Esophagus squamous epithelium (tissue), 5 donors: ENCODE measurements at regions not wholly inside any gene's neighbourhood (a gene's known extent, or its start where the extent isn't known, plus 50 kb on each side); places are given as distances from the start of the nearest gene placed in this dataset.

Source experiments
- DNase-seq: peaks from one replicate; lab custom pipeline; 2025; lab: John Stamatoyannopoulos, UW
- H3K27ac ChIP-seq, 4 donors: fragments of 200-600 bp; sonication (generic); one replicate each; pipeline ENCODE4 v1.5.1; 2016 to 2019; ENCODE audit warnings: mild to moderate bottlenecking in 1 of 4
- H3K27me3 ChIP-seq, 4 donors: fragments of 200-600 bp; sonication (generic); 1 replicate in 3 of 4; 2 replicates in 1 of 4; pipeline versions ENCODE4 v1.5.1 to v1.6.0; 2017 to 2021; ENCODE audit warnings: antibody characterized with exemption in 1 of 4
- H3K36me3 ChIP-seq, 3 donors: fragments of 200-600 bp; sonication (generic); one replicate each; pipeline ENCODE4 v1.5.1; 2016 to 2019
- H3K4me1 ChIP-seq, 3 donors: fragments of 200-600 bp; sonication (generic); one replicate each; pipeline ENCODE4 v1.5.1; 2017 to 2019
- H3K4me3 ChIP-seq, 4 donors: fragments of 200-600 bp; sonication (generic); 1 replicate in 3 of 4; 2 replicates in 1 of 4; pipeline ENCODE4 v1.5.1; 2016 to 2019; ENCODE audit warnings: mild to moderate bottlenecking in 2 of 4, moderate library complexity in 1 of 4
- H3K9me3 ChIP-seq, 3 donors: fragments of 200-600 bp; sonication (generic); one replicate each; pipeline ENCODE4 v1.5.1; 2016 to 2019
- POLR2A ChIP-seq, 4 donors: fragments of 450-650 bp; IDR thresholded peaks; one replicate each; pipeline ENCODE4 v1.6.1; 2017; ENCODE audit warnings: antibody characterized with exemption in 4 of 4, mild to moderate bottlenecking in 4 of 4, moderate library complexity in 3 of 4
- WGBS, 2 donors: methylation state at CpG; one replicate each; pipeline ENCODE4 v1.1.5; 2018; 5-methylcytosine and 5-hydroxymethylcytosine counted together
- intact Hi-C: fragments of 100-400 bp; cut with DNase I; formaldehyde crosslinking; loops from one replicate; pipeline ENCODE4 v1.15.0; 2022
- TF ChIP-seq, protein P1 (sequence below), 6 experiments: fragments of 450-650 bp in 4 of 6; fragments of 200-600 bp in 2 of 6; sonication (generic) in 2 of 6; IDR thresholded peaks; one replicate each; pipeline ENCODE4 v1.5.1; 2016 to 2019; ENCODE audit warnings: antibody characterized with exemption in 6 of 6, mild to moderate bottlenecking in 4 of 6, moderate library complexity in 4 of 6
- donor health status: DM: yes; HTN: yes; CAD: no.

DNA sequence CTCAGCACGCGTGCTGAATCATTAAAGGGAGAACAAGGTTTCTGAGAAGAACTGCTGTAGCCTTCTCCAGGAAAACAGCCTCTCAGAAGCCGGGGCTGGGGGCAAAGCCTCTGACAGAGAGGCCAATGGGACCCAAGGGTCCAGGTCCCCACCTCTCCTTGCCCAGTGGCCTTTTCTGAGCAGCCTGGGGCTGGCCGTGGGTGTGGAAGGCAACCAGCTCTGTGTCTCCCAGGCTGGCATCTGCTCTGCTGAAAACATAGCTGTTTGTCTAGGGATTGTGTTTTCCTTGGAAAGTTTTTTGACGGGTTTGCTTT is 261.2 kb downstream of the NPHP4 start:
- H3K4me3 ChIP-seq, result no peak overlapping the region
- no peak for DNase-seq
- no peaks in the 10 kb centered on the region for H3K9me3 ChIP-seq
- H3K36me3 ChIP-seq, result no peaks in the 10 kb centered on the region
- H3K4me1 ChIP-seq, result no peaks in the 10 kb centered on the region
- no peak overlapping the region for H3K27ac ChIP-seq
- intact Hi-C loops, result no loop called here
- 76 to 85% methylated on average over 3 of the region's 5 CpGs for WGBS, 2 donors
- TF ChIP-seq, protein P1, sequence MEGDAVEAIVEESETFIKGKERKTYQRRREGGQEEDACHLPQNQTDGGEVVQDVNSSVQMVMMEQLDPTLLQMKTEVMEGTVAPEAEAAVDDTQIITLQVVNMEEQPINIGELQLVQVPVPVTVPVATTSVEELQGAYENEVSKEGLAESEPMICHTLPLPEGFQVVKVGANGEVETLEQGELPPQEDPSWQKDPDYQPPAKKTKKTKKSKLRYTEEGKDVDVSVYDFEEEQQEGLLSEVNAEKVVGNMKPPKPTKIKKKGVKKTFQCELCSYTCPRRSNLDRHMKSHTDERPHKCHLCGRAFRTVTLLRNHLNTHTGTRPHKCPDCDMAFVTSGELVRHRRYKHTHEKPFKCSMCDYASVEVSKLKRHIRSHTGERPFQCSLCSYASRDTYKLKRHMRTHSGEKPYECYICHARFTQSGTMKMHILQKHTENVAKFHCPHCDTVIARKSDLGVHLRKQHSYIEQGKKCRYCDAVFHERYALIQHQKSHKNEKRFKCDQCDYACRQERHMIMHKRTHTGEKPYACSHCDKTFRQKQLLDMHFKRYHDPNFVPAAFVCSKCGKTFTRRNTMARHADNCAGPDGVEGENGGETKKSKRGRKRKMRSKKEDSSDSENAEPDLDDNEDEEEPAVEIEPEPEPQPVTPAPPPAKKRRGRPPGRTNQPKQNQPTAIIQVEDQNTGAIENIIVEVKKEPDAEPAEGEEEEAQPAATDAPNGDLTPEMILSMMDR (IDR thresholded peaks at IDR 0.05), result no peak
- TF ChIP-seq POLR2A (IDR thresholded peaks at IDR 0.05), result no peak
- peaks cover 0 to 48% (median 0%) of the 10 kb centered on the region in 4 donors for H3K27me3 ChIP-seq

DNA sequence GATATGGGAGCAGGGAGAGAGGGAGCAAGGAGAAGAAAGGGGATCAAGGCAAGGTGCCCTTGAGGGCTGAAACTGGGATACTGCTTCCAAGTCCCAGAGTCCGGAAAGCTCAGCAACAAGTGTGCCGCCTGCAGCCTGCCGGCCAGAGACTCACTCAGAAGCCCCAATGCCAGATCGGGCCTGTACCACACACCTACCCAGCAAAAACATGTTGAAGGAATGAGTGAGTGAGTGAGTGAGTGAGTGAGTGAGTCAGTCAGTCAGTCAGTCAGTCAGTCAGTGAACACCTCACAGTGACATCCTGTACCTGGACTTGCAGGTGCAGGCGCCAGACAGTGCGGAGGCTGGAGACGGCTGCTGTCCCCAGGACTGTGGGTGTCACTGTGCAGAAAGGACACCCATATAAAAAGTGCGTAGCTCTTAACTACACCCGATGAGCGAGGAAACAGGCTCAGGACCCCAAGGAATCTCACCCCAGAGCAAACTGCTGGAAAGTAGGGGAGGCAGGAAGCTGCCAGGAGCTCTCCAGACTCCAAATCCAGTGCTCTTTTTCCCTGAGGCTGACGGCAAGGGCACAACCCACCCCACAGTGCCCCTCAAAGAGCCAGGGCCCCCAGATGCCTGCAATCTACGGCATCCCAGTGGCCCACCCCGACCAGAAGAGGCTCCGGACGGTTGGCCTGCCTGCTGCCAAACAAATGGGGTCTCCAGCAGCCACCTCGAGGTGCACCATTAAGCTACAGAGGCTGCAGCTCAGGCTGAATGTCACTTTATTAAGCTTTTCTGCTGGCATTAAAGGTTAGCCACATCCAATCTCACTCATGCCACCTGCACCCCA is 261.7 kb downstream of the NPHP4 start:
- H3K4me1 ChIP-seq, result no peaks in the 10 kb centered on the region
- DNase-seq, result no peak
- H3K4me3 ChIP-seq, result no peak overlapping the region
- H3K27ac ChIP-seq, result no peak overlapping the region
- peaks cover 0 to 53% (median 0%) of the 10 kb centered on the region in 4 donors for H3K27me3 ChIP-seq
- 79 to 83% methylated on average over 8 to 15 of the region's 16 CpGs for WGBS, 2 donors
- intact Hi-C loops, result no loop called here
- TF ChIP-seq, protein P1 (IDR thresholded peaks at IDR 0.05), result no peak
- no peak for TF ChIP-seq POLR2A (IDR thresholded peaks at IDR 0.05)
- H3K36me3 ChIP-seq, result no peaks in the 10 kb centered on the region
- no peaks in the 10 kb centered on the region for H3K9me3 ChIP-seq

DNA sequence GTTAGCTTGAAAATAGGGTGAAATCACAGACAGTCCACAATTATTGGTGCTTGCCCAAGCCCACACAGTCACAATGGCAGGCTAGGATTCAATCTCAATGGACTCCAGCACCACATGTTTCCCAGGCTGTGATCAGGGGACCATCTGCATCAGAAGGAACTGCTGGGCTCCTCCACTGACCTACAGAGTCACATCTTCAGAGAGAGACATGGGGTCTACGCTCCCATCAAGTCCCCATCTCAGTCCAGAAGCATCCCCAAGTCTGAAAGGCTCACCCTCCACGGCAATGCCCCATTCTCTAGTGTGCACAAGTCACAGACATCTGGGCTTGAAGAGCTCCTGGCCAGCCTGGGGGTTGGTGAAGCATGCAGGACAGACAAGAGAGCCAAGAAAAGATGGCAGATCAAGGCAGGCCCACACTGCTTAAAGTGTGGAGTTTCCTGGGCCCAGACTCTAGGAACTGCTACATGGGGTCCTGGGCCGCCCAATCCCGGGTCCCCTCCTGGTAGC is 262.5 kb downstream of the NPHP4 start:
- H3K4me3 ChIP-seq, result no peak overlapping the region
- 96% methylated on average over 4 of the region's 4 CpGs; no CpG with 5 or more reads in 1 of the 2 donors for WGBS, 2 donors
- H3K27ac ChIP-seq, result no peak overlapping the region
- TF ChIP-seq, protein P1 (IDR thresholded peaks at IDR 0.05), result no peak
- TF ChIP-seq POLR2A (IDR thresholded peaks at IDR 0.05), result no peak
- H3K36me3 ChIP-seq, result no peaks in the 10 kb centered on the region
- no peaks in the 10 kb centered on the region for H3K9me3 ChIP-seq
- no peaks in the 10 kb centered on the region for H3K4me1 ChIP-seq
- intact Hi-C loops, result no loop called here
- peaks cover 0 to 48% (median 0%) of the 10 kb centered on the region in 4 donors for H3K27me3 ChIP-seq
- DNase-seq, result no peak

DNA sequence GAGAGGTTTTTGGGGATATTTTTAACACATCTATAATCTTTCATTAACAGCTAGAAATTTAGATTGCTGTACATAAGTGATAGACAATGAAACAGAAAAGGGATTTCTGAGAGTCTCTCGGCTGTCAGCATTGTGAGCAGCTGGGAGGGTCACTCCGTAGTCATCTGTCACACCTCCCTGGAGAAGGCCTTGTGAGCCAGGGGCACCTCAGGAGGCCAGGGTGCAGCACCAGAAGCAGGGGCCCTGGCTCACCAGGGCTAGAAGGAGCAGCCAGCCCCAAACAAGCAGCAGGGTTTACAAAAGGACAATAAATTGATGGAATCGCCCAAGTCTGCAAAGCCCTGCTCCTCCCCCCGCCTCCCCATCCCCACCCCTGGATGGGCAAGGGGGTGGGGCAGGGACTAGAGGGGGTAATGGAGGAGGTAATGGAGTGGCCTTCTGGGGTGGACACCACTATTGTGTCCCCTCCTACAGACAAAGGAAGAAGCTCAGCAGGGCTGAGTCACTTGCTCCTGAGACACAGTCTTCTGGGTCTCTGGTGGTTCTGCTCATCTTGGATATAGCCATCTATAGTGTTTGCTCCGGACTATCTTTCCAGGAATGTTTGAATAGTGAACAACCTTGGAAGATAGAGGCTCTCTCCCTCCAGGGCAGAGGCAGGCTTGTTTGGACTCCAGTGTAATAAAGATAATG is 263.4 kb downstream of the NPHP4 start:
- DNase-seq, result no peak
- no peak overlapping the region for H3K4me3 ChIP-seq
- TF ChIP-seq POLR2A (IDR thresholded peaks at IDR 0.05), result no peak
- TF ChIP-seq, protein P1 (IDR thresholded peaks at IDR 0.05), result no peak
- H3K27ac ChIP-seq, result no peak overlapping the region
- no peaks in the 10 kb centered on the region for H3K4me1 ChIP-seq
- no peaks in the 10 kb centered on the region for H3K36me3 ChIP-seq
- H3K27me3 ChIP-seq, result peaks cover 0 to 40% (median 0%) of the 10 kb centered on the region in 4 donors
- H3K9me3 ChIP-seq, result no peaks in the 10 kb centered on the region
- 61 to 88% methylated on average over 3 to 4 of the region's 5 CpGs for WGBS, 2 donors
- intact Hi-C loops, result no loop called here
